ENCODE measurements at regions not wholly inside any gene's neighbourhood (a gene's known extent, or its start where the extent isn't known, plus 50 kb on each side); places are given as distances from the start of the nearest gene placed in this dataset.

DNA sequence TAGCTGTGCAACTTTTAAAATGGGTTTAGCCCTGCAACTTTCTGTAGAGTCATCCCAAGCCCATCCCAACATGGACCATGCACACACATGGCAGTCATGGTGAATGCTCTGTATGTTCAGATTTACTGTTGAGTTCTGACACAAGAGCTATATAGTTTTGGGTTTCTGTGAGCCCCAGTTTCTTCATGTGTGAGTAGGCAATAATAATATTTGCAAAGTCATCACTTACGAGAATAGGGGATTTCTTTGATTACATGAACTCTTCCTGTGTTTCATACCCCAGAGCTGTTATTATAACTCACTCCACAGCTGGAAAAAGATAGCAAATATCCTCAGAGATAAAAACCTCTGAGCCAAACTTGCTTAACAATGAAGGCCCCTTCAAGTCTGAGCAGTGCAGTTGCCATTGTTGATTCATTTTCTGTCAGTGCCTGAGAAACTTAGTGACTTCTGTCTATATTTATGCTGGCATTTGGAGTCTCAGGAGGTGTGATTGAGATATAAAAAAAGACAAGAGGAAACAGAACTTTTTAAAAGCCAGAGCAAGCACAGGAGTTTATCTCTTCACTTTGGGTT lies 767.9 kb upstream of the API5 start:
- Histone ChIP-seq H3K9me3 (ENCODE audit: control insufficient read depth, insufficient read depth, low read length) (no peaks in the 10 kb centered on the region), H3K27ac (ENCODE audit: low read depth, low read length) (no peak overlapping the region), H3K4me3 (ENCODE audit: low read length) (no peak overlapping the region), H3K4me1 (ENCODE audit: control insufficient read depth, low read length) (no peaks in the 10 kb centered on the region), H3K9me2 (replicated peaks; ENCODE audit: control insufficient read depth, low read length) (no peaks in the 10 kb centered on the region), H4K20me1 (ENCODE audit: control insufficient read depth, insufficient read depth, low read depth, low read length) (no peaks in the 10 kb centered on the region), H3K79me2 (ENCODE audit: control insufficient read depth, low read length) (no peaks in the 10 kb centered on the region), H3K4me2 (ENCODE audit: low read length) (no peak overlapping the region), H3K27me3 (ENCODE audit: control insufficient read depth, low read length) (no peaks in the 10 kb centered on the region), H3K36me3 (ENCODE audit: control insufficient read depth, low read length) (no peaks in the 10 kb centered on the region), H3F3A (ENCODE audit: control insufficient read depth, insufficient read depth) (no peaks in the 10 kb centered on the region)
- TF ChIP-seq, protein P1, sequence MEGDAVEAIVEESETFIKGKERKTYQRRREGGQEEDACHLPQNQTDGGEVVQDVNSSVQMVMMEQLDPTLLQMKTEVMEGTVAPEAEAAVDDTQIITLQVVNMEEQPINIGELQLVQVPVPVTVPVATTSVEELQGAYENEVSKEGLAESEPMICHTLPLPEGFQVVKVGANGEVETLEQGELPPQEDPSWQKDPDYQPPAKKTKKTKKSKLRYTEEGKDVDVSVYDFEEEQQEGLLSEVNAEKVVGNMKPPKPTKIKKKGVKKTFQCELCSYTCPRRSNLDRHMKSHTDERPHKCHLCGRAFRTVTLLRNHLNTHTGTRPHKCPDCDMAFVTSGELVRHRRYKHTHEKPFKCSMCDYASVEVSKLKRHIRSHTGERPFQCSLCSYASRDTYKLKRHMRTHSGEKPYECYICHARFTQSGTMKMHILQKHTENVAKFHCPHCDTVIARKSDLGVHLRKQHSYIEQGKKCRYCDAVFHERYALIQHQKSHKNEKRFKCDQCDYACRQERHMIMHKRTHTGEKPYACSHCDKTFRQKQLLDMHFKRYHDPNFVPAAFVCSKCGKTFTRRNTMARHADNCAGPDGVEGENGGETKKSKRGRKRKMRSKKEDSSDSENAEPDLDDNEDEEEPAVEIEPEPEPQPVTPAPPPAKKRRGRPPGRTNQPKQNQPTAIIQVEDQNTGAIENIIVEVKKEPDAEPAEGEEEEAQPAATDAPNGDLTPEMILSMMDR (IDR thresholded peaks at IDR 0.05; ENCODE audit: low read depth, low read length, poor library complexity, severe bottlenecking): no peak
- TF ChIP-seq EZH2phosphoT487 (IDR thresholded peaks at IDR 0.05; ENCODE audit: borderline replicate concordance, low read length): no peak

GRCh38 chr11:42544726-42545125 lies 767.1 kb upstream of the API5 start:
- Histone ChIP-seq H3K4me1 (ENCODE audit: control insufficient read depth, low read length) (no peaks in the 10 kb centered on the region), H3K79me2 (ENCODE audit: control insufficient read depth, low read length) (no peaks in the 10 kb centered on the region), H3K9me2 (replicated peaks; ENCODE audit: control insufficient read depth, low read length) (no peaks in the 10 kb centered on the region), H4K20me1 (ENCODE audit: control insufficient read depth, insufficient read depth, low read depth, low read length) (no peaks in the 10 kb centered on the region), H3K27me3 (ENCODE audit: control insufficient read depth, low read length) (no peaks in the 10 kb centered on the region), H3K27ac (ENCODE audit: low read depth, low read length) (no peak overlapping the region), H3K9me3 (ENCODE audit: control insufficient read depth, insufficient read depth, low read length) (no peaks in the 10 kb centered on the region), H3K36me3 (ENCODE audit: control insufficient read depth, low read length) (no peaks in the 10 kb centered on the region), H3K4me3 (ENCODE audit: low read length) (no peak overlapping the region), H3K4me2 (ENCODE audit: low read length) (no peak overlapping the region), H3F3A (ENCODE audit: control insufficient read depth, insufficient read depth) (no peaks in the 10 kb centered on the region)
- TF ChIP-seq, protein P1 (IDR thresholded peaks at IDR 0.05; ENCODE audit: low read depth, low read length, poor library complexity, severe bottlenecking): no peak
- TF ChIP-seq EZH2phosphoT487 (IDR thresholded peaks at IDR 0.05; ENCODE audit: borderline replicate concordance, low read length): no peak

GRCh38 chr11:42545954-42546353 lies 765.8 kb upstream of the API5 start:
- H3K27ac ChIP-seq (ENCODE audit: low read depth, low read length): no peak overlapping the region
- H3F3A ChIP-seq (ENCODE audit: control insufficient read depth, insufficient read depth): no peaks in the 10 kb centered on the region
- no peak overlapping the region for H3K4me3 ChIP-seq (ENCODE audit: low read length)
- no peak for TF ChIP-seq EZH2phosphoT487 (IDR thresholded peaks at IDR 0.05; ENCODE audit: borderline replicate concordance, low read length)
- TF ChIP-seq, protein P1 (IDR thresholded peaks at IDR 0.05; ENCODE audit: low read depth, low read length, poor library complexity, severe bottlenecking): no peak
- H4K20me1 ChIP-seq (ENCODE audit: control insufficient read depth, insufficient read depth, low read depth, low read length): no peaks in the 10 kb centered on the region
- no peaks in the 10 kb centered on the region for H3K4me1 ChIP-seq (ENCODE audit: control insufficient read depth, low read length)
- no peaks in the 10 kb centered on the region for H3K36me3 ChIP-seq (ENCODE audit: control insufficient read depth, low read length)
- no peaks in the 10 kb centered on the region for H3K9me2 ChIP-seq (replicated peaks; ENCODE audit: control insufficient read depth, low read length)
- H3K27me3 ChIP-seq (ENCODE audit: control insufficient read depth, low read length): no peaks in the 10 kb centered on the region
- H3K4me2 ChIP-seq (ENCODE audit: low read length): no peak overlapping the region
- H3K9me3 ChIP-seq (ENCODE audit: control insufficient read depth, insufficient read depth, low read length): no peaks in the 10 kb centered on the region
- no peaks in the 10 kb centered on the region for H3K79me2 ChIP-seq (ENCODE audit: control insufficient read depth, low read length)

Data from DOHH2 (cell line).